Right kidney (tissue), 1 donor: ENCODE measurements at regions not wholly inside any gene's neighbourhood (a gene's known extent, or its start where the extent isn't known, plus 50 kb on each side); places are given as distances from the start of the nearest gene placed in this dataset.

Experiments used
- DNase-seq: peaks from one replicate; pipeline ENCODE4 v3.0.0-alpha.2; 2016

DNA sequence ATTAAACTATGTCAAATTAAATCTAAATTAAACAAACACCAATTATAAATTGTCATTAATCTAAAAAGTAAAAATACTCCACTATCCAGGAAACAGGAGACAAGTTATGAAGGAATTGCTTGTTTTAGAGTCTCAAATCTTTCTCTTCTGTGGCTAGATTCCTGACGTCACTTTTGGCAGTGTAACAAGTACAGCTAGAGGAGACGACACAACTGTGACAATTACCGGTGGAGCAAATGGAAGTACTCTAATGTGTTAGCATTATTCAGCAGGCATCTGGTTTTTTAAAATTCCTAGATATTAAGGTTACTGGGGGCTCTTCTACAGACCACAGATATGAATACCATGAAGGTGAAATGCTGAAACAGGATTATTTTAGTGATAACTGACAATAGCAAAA lies 1042.7 kb downstream of the EPHA7 start:
- peak; percentile 25 for DNase-seq

- no peak for DNase-seq
Observed at GRCh38 chr6:92371211-92372208, 1047.8 kb downstream of the EPHA7 start.

GRCh38 chr6:92369309-92369708 lies 1050.0 kb downstream of the EPHA7 start:
- DNase-seq = no peak

GRCh38 chr6:92364948-92365541 lies 1054.3 kb downstream of the EPHA7 start:
- DNase-seq = no peak

GRCh38 chr6:92363111-92363510 lies 1056.2 kb downstream of the EPHA7 start:
- DNase-seq = no peak

GRCh38 chr6:92362404-92362803 lies 1057.0 kb downstream of the EPHA7 start:
- no peak for DNase-seq

DNA sequence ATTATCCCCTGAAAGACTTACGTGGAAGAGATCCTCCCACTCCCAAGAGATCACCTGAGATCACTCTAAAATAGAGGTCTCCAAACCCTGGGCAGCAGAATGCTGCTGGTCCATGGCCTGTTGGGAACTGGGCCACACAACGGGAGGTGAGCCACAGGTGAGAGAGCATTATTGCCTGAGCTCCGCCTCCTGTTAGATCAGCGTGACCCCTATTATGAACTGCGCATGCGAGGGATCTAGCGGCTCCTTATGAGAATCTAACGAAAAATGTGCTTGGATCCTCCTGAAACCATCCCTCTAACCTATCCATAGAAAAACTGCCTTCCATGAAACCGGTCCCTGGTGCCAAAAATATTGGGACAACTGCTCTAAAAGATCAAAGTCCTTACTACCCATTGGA lies 1057.4 kb downstream of the EPHA7 start:
- no peak for DNase-seq

GRCh38 chr6:92354270-92354829 lies 1065.0 kb downstream of the EPHA7 start:
- DNase-seq = no peak

DNA sequence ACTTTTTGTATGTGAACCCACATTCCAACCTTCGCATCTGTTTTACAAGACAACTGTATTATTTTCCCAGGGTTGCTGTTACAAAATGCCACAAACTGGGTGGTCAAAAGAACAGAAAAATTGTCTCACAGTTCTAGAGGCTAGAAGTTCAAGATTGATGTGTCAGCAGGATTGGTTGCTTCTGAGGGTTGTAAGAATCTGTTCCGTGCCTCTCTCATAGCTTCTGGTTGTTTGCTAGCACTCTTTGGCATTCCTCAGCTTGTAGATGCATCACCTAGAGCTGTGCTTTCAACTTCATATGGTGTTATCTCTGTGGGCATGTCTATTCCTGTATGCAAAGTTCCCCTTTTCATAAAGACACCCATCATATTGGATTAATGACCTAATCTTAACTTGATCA lies 1067.2 kb downstream of the EPHA7 start:
- no peak for DNase-seq

DNA sequence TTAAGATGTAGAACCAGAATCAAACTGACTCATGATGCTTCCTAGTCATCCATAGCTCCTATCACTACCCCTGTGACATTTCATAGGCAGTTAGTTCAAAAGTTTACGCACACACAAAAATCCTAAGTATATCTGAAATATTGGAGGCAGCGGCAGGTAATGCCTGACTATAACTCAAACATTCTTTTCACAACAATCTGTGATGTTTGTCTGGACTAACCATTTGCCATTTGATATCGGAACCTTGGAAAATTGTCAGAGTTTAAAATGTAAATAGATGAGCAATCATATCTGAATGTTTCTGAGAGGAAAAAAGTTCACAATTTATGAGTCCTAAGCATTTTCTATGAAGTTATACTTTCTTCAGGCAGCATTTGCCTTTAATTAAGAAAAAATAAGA lies 1078.2 kb downstream of the EPHA7 start:
- DNase-seq = no peak

DNA sequence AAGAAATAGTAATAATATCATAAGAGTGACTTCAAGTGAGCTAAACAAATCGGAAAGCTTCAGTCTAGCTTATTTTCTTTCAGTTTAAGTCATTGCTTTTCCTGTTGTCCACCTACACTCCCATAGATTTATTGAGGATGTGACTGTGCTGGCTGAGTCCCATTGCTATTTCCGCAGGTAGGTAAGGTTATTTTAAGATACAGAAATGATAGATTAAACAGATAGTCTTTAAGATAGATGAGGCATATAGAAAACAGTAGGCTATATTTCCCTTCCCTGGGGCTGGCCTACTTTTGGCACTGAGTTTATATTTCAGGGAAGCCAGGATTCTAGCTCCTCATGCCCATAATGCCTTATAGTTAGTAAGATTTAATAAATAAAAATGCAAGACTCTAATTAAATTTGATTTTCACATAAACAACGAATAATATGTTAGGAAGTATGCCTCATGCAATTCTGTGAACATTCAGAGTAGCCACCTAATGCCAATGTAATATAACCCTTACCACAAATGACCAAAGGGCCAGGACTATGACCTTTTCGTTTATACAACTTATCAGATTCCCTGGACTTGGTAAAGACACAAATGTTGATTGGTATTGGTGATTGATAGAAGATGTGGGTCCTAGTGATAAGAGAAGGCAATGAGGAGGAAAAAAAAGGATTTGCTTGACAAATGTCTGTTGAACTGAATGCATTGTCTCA lies 1079.3 kb downstream of the EPHA7 start:
- DNase-seq = no peak

- DNase-seq = no peak
Observed at GRCh38 chr6:92337571-92337970, 1081.8 kb downstream of the EPHA7 start.

- DNase-seq = no peak
Observed at GRCh38 chr6:92329208-92329847, 1090.0 kb downstream of the EPHA7 start.

GRCh38 chr6:92315312-92315711 lies 1104.0 kb downstream of the EPHA7 start:
- DNase-seq = no peak

DNA sequence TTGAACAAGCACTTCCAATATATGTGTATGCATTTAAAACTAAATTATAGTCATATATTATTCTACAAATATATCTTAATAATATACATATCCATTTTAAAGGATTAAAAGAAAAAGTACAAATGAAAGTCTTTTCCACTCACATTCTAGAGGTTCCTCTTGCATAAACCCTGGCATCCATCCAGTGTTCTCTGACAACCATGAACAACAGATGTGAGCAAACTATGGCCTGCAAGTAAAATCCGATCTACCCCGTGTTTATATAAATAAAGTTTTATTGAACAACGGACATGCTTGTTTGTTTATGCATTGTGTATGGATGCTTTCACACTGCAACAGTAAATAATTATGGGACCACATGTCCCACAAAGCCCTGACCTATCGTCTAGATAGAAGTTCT lies 1122.3 kb downstream of the EPHA7 start:
- DNase-seq = no peak

GRCh38 chr6:92292067-92292466 lies 1127.3 kb downstream of the EPHA7 start:
- DNase-seq = no peak

- no peak for DNase-seq
Observed at GRCh38 chr6:92289831-92290230, 1129.5 kb downstream of the EPHA7 start.

GRCh38 chr6:92281571-92282076 lies 1137.7 kb downstream of the EPHA7 start:
- no peak for DNase-seq

- no peak for DNase-seq
Observed at GRCh38 chr6:92275150-92275549, 1144.2 kb downstream of the EPHA7 start.

- no peak for DNase-seq
Observed at GRCh38 chr6:92274588-92274987, 1144.8 kb downstream of the EPHA7 start.

- no peak for DNase-seq
Observed at GRCh38 chr6:92273694-92274093, 1145.7 kb downstream of the EPHA7 start.

GRCh38 chr6:92271091-92271490 lies 1148.3 kb downstream of the EPHA7 start:
- no peak for DNase-seq
